KOPT-K1 (cell line): ENCODE measurements at regions not wholly inside any gene's neighbourhood (a gene's known extent, or its start where the extent isn't known, plus 50 kb on each side); places are given as distances from the start of the nearest gene placed in this dataset.

Experiments
- H3K27ac ChIP-seq: fragments of 200-600 bp; sonication (generic); 2 replicates; pipeline ENCODE4 v1.5.1; 2016; ENCODE audit warnings: antibody characterized with exemption, mild to moderate bottlenecking, low read depth, low read length; ENCODE audit not compliant: poor library complexity, severe bottlenecking
- H3K36me3 ChIP-seq: fragments of 200-600 bp; sonication (generic); 2 replicates; pipeline ENCODE4 v1.5.1; 2017; ENCODE audit warnings: antibody characterized with exemption, mild to moderate bottlenecking, low read length, moderate library complexity; ENCODE audit not compliant: insufficient read depth
- H3K9me3 ChIP-seq: fragments of 200-600 bp; sonication (generic); 2 replicates; pipeline ENCODE4 v1.5.1; 2017; ENCODE audit warnings: antibody characterized with exemption, low read length, mild to moderate bottlenecking; ENCODE audit not compliant: insufficient read depth, poor library complexity, severe bottlenecking

DNA sequence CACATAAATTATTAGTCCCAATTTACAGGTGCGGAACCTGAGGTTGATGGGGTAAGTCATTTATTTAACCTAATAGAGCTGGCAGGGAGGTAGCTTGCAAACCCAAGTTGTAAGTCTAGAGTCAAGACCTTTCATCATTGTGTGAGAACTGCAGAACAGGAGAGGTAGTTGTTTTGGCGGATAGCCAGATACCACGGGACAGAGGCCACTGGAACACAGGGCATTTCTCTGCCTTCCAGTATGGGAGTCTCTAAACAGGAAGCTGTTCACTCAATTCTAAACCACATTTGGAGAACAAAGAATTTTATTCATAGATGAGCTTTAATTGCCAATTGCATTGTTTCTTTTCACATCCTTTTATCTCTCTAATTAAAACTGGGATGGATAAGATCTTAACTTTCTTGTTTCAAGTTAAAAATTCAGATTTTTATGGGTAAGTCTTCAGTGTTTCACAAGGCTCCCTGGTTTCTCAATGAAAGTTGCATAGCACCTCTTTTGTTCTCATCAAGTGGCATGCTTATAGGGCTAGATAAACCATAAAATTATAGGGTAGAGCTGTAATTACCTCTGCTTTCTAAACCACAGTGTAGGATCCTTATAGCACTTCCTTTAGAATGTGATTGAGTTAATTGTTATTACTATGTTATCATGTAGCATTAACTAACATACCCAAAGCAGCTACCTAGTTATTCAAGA, 489.0 kb downstream of the GATA3 start:
- Histone ChIP-seq H3K9me3 (peaks cover 19% of the 10 kb centered on the region), H3K36me3 (no peaks in the 10 kb centered on the region), H3K27ac (no peak overlapping the region)

DNA sequence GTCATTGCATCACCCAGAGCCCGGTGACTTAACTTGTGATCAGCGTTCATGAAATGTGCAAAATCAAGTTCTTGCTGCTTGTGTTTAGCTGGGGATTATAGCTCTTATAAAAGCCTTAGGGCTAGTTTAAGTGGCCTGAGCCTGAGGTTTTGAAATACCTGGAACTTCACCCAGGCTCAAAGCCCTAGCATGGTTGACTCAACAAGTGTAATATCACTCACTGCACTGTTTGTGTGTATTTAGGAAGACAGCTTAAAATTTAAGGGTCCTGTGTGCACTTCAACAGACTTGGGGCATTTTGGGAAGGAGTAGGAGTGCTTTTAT, 489.5 kb downstream of the GATA3 start:
- Histone ChIP-seq H3K27ac (no peak overlapping the region), H3K9me3 (peaks cover 23% of the 10 kb centered on the region), H3K36me3 (no peaks in the 10 kb centered on the region)

- H3K9me3 ChIP-seq: peaks cover 27% of the 10 kb centered on the region
- no peak overlapping the region for H3K27ac ChIP-seq
- H3K36me3 ChIP-seq: no peaks in the 10 kb centered on the region
These were observed 490.0 kb downstream of the GATA3 start for GRCh38 chr10:8544500-8544899.

DNA sequence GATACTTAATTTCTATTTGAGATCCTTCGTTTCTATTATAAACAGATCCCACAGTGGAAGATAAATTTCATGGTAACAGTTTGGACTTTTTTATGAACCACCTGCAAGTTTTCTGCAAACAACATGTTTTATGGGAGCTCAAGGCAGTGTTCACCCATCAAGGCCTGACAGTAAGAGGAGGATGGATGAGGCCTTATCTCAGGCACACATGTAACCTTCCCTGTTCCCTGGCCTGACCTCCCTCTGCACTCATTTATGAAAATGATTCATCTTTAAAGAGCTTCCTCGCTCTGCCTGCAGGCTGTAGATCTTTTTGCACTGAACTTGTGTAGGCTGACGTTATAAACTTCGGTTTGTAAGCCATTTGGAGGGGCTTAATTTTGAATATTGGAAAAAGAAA, 500.1 kb downstream of the GATA3 start:
- H3K27ac ChIP-seq: no peak overlapping the region

GRCh38 chr10:8556321-8556720, 501.8 kb downstream of the GATA3 start:
- no peak overlapping the region for H3K27ac ChIP-seq
- H3K9me3 ChIP-seq: no peaks in the 10 kb centered on the region
- no peaks in the 10 kb centered on the region for H3K36me3 ChIP-seq

More for the DNA sequence above, 500.1 kb downstream of the GATA3 start:
- Histone ChIP-seq H3K36me3 (no peaks in the 10 kb centered on the region), H3K9me3 (peaks cover under 1% of the 10 kb centered on the region)

- Histone ChIP-seq H3K36me3 (no peaks in the 10 kb centered on the region), H3K27ac (no peak overlapping the region), H3K9me3 (no peaks in the 10 kb centered on the region)
These were observed 509.0 kb downstream of the GATA3 start for GRCh38 chr10:8563478-8563877.

GRCh38 chr10:8566737-8567136, 512.2 kb downstream of the GATA3 start:
- Histone ChIP-seq H3K36me3 (no peaks in the 10 kb centered on the region), H3K27ac (no peak overlapping the region), H3K9me3 (no peaks in the 10 kb centered on the region)

DNA sequence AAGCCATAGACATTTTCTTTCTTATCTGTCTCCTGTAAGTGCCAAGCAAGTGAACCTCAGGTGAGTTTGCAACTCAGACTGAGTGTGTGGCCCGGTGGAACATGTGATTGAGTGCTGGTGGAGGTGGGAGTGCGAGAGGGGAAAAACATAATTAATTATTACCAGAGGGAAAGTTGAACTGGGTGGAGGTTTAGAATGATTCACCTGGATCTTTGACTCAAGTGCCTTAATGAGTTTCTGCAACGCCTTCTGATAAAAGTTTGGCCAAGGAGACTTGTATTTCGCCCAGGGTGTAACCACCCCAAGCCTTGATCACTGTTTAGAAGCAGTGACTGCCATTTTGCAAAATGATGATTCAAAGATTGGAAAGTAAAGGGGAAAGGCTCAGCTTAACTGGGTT, 513.9 kb downstream of the GATA3 start:
- H3K9me3 ChIP-seq: no peaks in the 10 kb centered on the region
- H3K27ac ChIP-seq: no peak overlapping the region
- H3K36me3 ChIP-seq: no peaks in the 10 kb centered on the region

DNA sequence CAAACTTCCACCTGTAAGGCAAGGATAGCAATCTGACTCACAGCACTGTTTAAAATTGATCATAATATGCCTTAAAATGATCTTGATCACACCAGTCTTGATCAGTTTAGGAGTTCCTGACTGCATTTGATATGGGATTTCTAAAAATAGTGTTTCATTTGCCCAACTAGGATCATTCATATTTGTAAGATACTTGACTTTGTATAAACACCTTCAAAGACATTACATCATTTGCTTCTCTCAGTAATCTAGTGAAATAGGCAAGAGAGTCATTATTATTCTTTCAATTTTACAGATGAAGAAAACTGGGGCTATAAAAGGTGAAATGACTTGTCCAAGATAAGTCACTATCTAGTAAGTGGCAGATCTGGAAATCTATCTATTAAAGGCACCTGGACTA, 521.1 kb downstream of the GATA3 start:
- Histone ChIP-seq H3K36me3 (no peaks in the 10 kb centered on the region), H3K9me3 (no peaks in the 10 kb centered on the region)

GRCh38 chr10:8576281-8576680, 521.8 kb downstream of the GATA3 start:
- H3K27ac ChIP-seq: no peak overlapping the region
- no peaks in the 10 kb centered on the region for H3K36me3 ChIP-seq
- H3K9me3 ChIP-seq: no peaks in the 10 kb centered on the region

More for the DNA sequence above, 521.1 kb downstream of the GATA3 start:
- H3K27ac ChIP-seq: no peak overlapping the region

GRCh38 chr10:8576911-8577310, 522.4 kb downstream of the GATA3 start:
- no peaks in the 10 kb centered on the region for H3K9me3 ChIP-seq
- H3K27ac ChIP-seq: no peak overlapping the region
- no peaks in the 10 kb centered on the region for H3K36me3 ChIP-seq

DNA sequence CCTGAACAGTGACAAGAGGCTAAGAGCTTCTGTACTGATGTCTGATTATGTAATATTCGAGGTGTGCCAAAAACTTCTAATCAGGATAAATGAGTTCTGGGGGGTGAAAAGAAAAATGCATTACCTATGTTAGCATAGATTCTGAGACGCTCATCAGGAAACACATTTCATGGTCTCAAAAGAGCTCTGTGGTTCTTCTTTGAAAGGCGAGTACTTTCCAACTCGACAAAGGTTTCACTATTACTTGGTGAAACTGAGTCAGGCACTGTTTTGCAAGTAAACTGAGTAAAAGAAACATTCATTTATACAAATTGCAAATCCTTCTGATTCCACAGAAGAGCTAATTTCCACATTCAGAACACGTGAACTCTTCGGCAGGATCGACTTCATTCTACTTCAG, 523.2 kb downstream of the GATA3 start:
- Histone ChIP-seq H3K27ac (no peak overlapping the region), H3K9me3 (no peaks in the 10 kb centered on the region), H3K36me3 (no peaks in the 10 kb centered on the region)

DNA sequence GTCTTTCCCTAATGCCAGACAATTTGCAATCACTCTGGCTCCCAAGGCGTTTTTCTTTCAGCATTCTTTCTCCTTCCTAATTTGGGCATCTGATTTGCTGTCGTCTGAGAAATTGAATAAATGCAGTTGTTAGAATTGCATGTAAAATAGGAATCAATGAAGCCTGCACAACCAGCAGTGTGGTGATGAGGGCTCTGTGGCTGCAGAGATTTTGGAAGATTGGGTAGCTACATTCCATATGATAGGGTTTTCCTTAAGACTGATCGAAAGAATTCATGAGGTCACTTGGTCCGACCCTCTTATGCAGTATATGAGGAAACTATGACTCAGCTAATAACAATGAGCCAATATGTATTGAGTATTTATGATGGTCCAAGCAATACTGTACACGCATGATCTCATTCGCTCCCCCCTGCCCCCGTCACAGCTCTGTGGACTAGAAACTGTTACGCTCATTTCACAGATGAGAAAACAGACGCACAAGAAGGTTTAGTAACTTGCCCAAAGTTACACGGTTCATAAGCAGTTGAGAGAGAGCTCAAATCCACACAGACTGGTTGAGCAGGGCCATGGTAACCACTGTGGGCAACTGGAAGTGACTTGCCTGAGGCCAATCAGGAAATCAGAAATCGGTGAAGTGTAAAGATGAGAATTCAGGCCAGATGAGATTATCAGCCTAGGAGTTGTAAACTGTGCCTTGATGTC, 527.2 kb downstream of the GATA3 start:
- Histone ChIP-seq H3K27ac (no peak overlapping the region), H3K9me3 (no peaks in the 10 kb centered on the region), H3K36me3 (no peaks in the 10 kb centered on the region)

GRCh38 chr10:8583096-8583495, 528.6 kb downstream of the GATA3 start:
- Histone ChIP-seq H3K9me3 (no peaks in the 10 kb centered on the region), H3K27ac (no peak overlapping the region), H3K36me3 (no peaks in the 10 kb centered on the region)

GRCh38 chr10:8584666-8585065, 530.2 kb downstream of the GATA3 start:
- H3K9me3 ChIP-seq: no peaks in the 10 kb centered on the region
- no peaks in the 10 kb centered on the region for H3K36me3 ChIP-seq
- H3K27ac ChIP-seq: no peak overlapping the region

DNA sequence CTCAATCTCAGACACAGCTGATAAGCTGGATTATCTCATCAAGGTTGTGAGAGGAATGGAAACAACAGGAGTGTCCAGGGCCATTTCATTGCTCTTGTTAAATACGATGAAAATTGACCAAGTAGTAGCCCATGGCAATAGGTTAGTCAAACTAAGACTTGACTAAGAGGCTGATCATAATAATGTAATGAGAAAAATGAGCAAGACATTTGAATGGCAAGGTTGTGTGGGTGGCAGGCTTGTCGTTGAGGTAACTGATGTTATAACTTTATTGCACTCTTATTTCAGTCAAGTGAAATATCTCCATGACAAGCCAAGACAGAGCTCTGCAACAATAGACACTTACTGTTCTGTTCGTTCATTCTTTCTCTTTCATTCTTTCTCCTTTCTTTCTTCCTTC, 532.0 kb downstream of the GATA3 start:
- Histone ChIP-seq H3K36me3 (no peaks in the 10 kb centered on the region), H3K9me3 (no peaks in the 10 kb centered on the region), H3K27ac (no peak overlapping the region)
